Thyroid gland (tissue), 4 donors: ENCODE measurements at regions not wholly inside any gene's neighbourhood (a gene's known extent, or its start where the extent isn't known, plus 50 kb on each side); places are given as distances from the start of the nearest gene placed in this dataset.

ENCODE experiments used
- CTCF ChIP-seq, 6 experiments: fragments of 200-600 bp in 3 of 6; fragments of 450-650 bp in 3 of 6; sonication (generic) in 3 of 6; IDR thresholded peaks; one replicate each; pipeline ENCODE4 v1.5.1; 2016 to 2019; ENCODE audit warnings: antibody characterized with exemption in 6 of 6, mild to moderate bottlenecking in 2 of 6, inconsistent platforms in 1 of 6, moderate library complexity in 1 of 6
- POLR2A ChIP-seq, 2 donors: fragments of 450-650 bp; IDR thresholded peaks; one replicate each; pipeline ENCODE4 v1.6.1; 2017; ENCODE audit warnings: antibody characterized with exemption in 2 of 2, mild to moderate bottlenecking in 2 of 2, moderate library complexity in 1 of 2

GRCh38 chr4:19213388-19213787, 1038.3 kb upstream of the SLIT2 start:
- TF ChIP-seq CTCF (IDR thresholded peaks at IDR 0.05): no peak
- no peak for TF ChIP-seq POLR2A (IDR thresholded peaks at IDR 0.05)
